Stimulated activated CD8-positive, alpha-beta memory T cell treated with anti-CD3 and anti-CD28 coated beads, Interleukin-12 subunit alpha, Interleukin-12 subunit beta, amount 100 ng/mL, for 24 hours (primary cell): ENCODE measurements at regions not wholly inside any gene's neighbourhood (a gene's known extent, or its start where the extent isn't known, plus 50 kb on each side); places are given as distances from the start of the nearest gene placed in this dataset.

Experiments used
- DNase-seq: peaks from one replicate; pipeline ENCODE4 v3.0.0-alpha.2; 2020; ENCODE audit errors: extremely low read depth

DNA sequence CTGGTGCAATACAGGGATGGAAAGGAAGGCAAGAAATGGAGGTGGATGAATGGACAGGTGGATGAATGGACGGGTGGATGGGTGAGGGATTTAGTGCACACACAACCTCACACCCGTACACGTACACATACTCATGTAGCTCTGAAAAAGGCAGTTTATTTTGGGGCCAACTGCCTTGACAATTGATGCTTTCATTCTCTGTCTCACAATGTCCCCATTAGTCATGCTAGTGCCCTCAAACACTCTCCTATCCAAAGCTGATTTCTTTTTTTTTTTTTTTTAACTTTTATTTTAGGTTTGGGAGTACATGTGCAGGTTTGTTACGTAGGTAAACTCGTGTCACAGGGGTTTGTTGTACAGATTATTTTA lies 495.0 kb downstream of the DMAC1 start:
- DNase-seq, result no peak

DNA sequence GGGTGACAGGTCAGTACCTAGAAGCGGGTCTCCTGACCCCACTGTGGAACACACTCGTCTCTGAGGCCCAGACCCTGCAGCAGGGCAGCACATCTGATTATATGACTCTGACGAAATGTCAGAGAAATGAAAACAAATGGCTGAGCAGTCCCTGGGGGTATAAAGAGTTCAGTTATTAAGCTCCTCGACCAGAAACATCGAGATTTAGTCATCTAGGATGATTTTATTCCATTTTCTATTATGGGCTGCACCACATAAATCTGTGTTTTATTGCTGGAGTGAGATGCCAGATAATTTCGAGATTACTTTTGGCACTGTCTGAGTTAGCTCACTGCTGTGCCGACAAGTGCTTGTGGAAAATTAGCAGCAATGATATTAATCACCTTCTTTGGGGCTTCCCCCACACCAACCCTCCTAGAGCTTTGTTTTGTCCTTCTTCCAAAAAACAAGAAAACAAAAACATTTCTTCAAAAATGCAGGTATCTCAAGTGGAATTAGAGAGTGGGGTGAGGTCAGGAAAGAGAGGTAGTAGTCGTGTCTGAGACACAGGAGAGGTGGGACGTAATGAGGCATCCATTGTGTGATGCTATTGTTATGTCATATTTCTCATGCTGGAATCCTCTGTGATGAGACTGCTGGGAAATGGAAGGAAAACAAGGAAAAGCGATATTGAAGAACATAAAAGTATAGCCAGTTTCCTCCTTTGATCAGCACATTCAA lies 495.5 kb downstream of the DMAC1 start:
- DNase-seq, result no peak

DNA sequence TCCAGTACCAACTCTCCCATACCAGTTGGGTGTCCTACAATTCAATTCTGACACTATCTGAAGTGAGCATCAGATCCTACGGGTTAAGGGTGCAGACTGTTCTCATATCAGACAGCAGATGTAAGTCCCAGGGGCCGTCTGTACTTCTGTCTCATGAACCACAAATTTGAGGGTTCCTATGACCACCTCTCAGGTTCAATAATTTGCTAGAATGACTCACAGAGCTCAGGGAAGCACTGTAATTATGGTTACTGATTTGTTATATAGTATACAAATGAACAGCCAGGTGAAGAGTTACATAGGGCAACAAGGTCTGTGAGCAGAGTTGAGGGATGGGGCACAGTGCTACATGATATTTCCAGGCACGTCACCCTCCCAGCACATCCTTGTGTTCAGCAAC lies 499.1 kb downstream of the DMAC1 start:
- DNase-seq, result no peak

DNA sequence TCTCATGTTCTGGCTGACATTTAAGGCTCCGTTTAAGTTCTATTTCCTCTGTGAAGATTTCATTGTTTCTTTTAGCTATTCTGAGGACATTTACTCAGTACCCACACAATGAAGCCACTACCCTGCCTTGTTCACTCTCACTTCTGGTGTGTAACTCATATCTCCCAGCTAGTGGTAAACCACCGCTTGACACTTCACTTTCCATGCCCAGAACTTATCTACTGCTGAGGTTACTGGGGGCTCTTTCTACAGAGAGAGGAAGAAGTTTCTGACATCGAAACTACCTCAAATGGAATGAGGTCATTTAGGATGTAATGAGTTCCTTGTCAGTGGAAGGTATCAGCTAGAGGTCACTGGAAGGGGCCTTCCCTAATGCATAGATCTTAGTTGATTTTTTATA lies 501.5 kb downstream of the DMAC1 start:
- peak; percentile 8 for DNase-seq

DNA sequence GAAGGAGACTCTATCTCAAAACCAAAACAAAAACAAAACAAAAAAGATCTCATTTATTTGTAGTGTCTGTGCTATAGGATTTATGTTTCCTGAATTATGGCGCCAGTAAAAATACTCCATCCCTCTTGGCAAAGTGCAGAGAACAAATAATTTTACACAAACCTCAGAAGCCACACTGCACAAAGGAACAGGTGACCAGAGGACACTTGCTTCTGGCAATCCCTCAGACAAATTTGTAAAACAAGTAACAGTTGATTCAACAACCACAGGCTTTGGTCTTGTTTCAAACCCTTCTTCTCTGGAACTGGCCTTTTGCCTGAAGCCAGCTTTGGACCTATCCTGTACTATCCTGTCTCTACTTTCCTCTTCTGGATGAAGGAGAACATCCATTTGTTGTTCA lies 502.1 kb downstream of the DMAC1 start:
- DNase-seq, result no peak

DNA sequence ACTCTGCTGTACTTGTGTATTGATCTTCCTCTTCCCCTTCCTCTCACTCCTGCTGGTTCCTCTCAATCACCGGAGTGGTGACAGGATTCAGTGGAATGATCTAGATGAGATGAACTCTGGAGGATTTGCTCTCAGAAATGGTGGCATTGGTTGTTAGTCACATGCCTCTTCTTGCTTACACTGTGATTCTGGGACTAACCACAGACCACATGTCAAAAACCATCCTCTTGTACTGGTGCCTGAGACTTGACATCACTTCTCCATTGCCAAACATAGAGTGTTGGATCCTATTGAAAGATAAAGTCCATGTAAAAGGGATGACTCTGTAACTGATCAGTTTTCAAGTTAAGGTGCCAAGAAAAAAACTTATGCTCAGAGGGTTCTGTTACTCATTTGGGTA lies 506.5 kb downstream of the DMAC1 start:
- no peak for DNase-seq

DNA sequence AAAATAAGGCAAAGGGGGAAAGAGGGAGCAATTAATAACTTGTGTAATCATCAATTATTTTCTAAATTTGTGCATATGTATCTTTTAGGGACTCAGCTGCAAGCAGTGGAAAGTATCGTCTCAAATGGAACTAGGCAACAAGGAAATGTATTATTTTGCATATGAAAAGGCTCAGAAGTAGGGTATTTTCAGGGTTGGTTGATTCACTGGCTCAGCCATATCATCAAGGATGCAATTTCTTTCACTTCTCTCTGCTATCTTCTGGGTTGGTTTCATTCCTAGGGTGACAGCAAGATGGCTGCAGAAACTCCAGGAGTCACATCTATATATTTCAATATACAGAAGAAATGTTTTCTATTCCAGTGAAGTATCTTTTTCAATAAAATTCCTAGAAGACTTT lies 509.8 kb downstream of the DMAC1 start:
- DNase-seq, result no peak

DNA sequence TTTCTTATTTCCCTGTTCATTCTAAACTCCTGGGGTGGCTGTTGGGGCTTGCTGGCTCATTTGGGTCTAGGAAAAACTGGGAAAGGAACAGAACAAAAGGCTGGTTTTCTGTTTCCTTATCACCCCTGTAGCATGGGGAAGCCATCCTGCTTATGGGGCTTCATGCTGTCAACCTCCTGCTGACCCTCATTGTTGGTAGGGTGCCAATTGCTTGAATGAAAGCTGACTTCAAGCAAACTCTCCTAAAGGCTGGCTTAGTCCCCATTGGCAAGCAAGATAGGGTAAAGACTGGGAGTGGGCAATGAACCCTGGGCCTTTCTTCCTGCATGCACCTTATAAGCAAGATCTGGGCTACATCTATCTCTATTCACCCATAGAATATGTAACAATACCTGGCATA lies 511.6 kb downstream of the DMAC1 start:
- DNase-seq, result no peak

DNA sequence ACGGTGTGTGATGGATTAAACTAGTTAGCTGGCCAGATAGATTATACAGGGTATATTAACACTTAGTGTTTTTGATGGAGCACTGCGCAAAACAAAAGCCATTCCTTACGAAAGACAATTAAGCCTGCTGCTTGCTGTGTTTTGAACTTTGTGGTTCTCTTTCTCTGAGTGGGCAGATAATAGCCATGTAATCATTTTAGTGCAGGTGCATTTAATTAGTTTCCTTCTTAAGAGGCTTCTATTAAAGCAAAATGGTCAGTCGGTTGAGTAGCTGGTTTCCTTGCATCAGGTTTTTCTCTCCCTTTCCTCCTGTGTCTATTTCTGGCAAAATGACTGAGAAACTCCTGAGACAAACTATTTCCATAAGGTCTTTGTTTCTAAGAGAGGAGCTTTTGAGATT lies 512.5 kb downstream of the DMAC1 start:
- DNase-seq, result no peak

DNA sequence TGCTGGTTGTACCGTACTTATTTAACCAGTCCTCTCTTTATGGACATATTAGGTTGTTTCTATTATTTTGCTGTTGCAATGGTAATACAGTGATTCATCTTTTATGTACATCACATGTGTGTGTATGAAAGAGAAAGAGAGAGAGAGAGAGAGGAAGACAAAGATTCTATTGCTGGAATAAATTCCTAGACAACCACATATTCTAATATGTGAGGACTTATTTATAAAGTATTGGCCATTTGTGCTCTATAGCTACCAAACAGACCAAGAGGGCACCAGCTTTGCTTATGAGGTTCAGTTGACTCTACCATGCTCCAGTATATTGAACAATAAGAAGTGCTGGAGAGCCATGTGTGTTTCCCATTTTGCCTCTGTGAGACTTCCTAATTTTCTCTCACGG lies 513.5 kb downstream of the DMAC1 start:
- no peak for DNase-seq

DNA sequence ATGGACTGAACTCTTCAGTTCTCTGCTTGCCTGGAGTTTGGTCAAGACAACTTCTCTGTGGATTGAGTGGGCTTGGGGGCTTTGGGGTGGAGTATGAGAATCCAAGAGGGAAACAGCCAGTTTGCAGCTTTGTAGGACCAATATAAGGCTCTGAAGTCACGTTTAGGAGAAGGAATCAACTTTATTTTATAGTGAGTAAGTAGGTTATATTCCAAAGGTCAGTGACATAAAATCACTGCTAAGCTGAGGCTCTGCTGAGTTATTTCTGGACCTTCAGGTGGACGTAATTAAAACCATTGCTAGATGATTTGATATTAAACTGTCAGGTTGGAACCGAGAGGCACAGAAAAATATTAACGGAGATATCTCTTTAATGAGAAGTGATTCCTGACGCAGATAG lies 514.4 kb downstream of the DMAC1 start:
- DNase-seq, result no peak

DNA sequence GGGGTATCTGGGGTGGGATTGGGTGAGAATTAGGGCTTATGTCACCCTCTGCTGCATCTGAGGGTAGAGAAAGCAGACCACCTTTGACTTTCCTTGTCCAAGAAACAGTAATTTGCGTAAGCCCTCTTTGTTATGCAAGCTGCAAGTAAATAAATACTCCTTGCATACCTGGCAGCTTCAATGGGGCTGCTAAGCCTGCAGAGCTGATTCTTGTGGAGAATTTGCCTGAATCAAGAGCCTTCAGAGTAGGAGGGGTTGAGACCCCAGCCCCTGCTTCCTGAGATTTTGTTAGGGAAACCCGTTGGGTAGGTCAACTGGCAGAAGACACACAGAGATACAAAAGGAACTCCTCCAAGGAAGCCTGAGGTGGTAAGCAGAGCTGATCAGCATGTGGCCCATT lies 515.1 kb downstream of the DMAC1 start:
- no peak for DNase-seq

DNA sequence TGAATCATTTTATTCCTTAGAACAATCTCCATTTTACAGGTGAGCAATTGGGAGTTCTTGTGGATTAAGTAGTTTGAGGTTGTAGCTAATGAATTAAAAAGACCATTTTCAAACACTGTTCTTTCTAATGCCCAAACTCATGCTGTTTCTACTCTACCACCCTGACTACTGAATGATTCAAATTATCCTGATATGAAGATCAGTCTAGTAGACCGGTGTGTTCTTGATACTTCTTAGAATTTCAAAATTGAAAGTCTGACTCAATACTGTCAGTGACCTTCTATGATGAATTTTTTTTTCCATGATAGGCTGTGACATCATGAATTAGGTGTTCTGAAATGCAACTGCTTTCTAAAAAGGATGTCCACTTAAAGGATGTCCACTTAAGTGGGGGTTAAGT lies 515.5 kb downstream of the DMAC1 start:
- no peak for DNase-seq

DNA sequence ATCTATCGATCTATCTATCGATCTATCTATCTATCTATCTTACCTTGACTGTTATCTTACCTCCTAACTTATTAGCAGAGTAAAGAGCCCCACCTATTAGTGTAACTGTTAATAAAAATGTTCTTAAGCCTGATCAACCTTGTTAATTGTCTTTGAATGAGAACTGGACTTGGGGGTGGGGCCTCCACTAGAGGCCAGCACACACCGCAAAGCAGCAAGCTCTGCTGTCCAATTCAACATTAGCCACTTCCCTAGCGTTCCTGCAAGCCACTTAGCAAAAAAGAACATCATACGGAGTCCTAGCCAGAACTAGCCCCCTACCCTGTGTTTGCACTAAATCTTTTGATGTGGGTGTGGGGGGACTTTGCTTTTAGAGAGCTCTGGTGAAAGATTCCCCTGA lies 515.8 kb downstream of the KDM4C start:
- DNase-seq, result no peak

DNA sequence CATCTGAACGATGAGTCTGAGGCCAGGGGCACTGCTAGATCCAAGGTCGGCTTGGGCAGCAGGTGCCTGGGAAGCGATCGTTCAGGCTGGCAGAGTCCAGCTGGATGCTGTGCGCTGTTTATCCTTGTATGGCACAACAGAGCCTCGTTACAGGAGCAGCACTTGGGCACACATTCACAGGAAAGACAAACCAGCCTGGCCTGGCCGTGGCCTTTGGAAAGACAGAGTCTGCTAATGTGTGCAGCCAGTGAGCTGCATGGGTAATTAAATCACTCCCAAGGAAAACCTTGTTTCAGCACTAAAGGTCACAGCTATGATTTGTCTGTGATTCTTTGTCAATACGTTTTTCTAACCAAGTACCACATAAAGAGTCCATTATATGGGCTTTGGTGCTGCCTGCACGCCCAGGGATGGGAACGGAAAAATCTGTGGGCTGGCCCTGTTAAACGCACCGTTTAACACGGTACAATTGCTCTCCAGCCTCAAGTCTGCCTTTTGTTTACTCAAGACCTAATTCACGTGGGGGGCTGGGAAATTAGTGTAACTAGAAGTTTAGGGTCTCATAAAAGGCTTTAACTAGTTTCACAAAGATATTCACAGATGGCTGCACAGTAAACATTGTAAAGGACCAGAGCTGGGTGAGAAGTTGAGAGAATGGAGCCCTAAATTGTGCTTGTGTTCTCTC lies 509.3 kb downstream of the KDM4C start:
- DNase-seq, result no peak

DNA sequence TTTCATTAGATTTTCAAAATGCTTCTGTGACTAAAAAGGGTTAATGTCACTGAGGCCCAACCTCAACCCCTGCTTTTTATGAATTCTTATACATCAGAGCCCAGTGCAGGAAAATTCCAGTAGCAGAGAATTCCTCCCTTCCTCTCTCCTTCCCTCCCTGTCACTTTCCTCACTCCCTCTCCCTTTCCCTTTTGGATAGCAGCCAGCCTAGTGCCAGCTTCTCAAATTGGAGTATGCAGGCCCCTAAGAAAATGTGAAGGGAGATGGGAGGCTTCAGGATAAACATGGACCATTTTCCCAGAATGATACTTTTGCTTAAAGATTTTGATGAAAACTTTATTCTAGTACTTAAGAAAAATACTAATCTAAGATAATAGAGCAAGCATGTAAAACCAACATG lies 507.4 kb downstream of the KDM4C start:
- DNase-seq, result no peak

DNA sequence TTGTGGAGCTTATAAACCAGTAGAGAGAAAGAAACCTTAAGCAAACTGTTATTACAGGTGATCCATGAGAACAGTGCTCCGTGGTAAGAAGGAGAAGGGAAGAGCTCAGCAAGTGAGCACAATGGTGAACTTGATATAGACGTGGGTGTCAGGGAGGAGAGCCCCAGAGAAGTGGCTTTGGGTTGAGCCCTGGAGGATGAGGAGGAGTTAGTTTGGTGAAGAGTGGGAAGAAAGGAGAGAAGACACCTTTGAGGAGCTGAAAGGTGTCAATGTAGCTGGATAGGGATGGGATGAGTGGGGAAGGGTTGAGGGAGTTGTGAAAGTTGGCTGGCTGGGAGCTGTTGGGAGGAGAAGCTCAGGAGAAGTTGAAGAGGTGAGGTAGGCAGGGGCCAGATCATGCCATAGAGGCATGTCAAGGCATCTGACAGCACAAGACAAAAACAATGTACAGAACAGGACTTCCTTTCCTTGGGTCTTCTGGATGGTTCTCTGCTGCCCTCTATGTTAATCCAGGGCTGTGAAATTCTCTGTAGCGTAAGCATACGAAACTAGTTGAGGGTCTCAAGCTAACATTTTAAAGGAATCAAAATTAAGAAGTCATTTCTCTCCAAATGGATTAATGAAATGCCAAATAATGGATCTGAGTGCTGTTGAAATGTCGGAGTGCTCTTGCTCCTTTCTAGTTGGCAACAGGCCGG lies 501.9 kb downstream of the KDM4C start:
- no peak for DNase-seq

DNA sequence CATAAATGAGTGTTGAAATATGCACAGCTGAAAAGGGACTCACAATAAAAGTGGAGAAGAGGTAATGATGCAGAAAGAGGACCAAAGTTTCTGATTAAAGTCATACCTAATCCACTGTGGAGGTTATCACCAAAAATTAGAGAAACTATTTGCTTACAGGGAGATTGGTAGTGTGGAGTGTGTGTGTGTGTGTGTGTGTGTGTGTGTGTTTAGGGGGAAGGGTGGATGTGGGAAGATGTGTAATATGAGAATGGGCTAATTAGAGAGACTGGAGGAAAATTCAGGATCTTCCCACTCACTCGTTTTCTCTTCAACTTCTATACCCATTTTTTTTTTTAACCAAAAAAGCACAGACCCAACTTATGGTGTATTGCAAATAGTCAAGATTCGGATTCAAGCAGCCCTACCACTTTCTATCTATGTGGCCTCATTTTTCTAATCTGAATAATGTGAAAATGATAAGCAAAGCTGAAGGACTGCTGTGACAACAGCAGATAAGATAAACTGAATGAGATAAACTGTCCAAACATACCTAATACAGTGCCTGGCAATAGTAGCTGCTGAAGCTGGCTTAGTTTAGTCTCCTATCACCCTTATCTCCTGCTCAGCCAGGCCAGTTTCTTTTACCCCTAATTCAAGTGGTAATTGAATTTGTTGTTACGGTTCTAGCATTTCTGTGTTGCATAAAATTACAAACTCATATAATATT lies 501.1 kb downstream of the KDM4C start:
- no peak for DNase-seq

DNA sequence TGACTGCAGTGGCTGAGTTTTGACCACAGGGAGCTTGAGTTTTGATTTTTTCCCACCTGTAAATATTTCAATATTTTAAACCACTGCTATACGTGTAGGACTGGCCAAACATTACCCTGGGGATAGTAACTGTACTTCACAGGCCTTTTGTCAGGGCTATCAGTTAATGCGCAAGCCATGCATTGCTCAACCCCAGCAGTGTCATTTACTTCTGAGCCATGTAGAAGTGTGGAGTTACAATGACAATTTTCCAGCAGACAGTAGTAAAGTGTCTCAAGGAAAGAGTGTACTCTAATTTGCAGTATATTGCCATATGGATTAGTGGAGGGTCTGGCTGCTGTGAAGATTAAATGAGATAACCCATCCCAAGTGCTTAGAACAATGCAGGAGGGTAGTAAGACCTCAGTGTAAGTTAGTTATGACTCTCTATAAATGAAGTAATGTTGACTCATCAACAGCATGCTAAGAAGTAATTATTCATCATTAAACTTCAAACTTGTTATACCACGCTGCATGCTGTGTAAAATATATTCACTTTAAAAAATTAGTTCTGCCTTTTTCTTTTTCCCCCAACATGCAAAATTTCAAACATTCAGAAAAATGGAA lies 489.2 kb downstream of the KDM4C start:
- DNase-seq, result no peak

DNA sequence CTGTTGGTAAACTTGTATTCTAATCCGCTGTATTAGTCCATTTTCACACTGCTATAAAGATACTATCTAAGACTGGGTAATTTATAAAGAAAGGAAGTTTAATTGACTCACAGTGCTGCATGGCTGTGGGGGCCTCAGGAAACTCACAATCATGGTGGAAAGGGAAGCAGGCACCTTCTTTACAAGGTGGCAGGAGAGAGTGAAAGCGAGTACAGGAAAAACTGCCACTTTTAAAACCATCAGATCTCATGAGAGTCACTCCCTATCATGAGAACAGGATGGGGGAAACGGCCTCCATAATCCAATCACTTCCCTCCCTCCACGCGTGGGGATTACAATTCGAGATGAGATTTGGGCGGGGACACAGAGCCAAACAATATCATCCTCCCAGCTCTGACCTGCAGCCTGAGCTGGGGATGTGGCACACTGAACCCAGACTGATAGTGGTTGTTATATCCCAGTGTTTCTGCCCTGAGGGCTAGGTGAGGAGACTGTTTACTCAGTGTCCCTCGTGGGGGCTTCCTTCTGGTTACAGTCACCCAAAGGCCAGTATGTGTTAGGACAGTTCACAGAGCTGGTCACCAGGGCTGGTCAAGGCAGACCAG lies 488.3 kb downstream of the KDM4C start:
- no peak for DNase-seq

DNA sequence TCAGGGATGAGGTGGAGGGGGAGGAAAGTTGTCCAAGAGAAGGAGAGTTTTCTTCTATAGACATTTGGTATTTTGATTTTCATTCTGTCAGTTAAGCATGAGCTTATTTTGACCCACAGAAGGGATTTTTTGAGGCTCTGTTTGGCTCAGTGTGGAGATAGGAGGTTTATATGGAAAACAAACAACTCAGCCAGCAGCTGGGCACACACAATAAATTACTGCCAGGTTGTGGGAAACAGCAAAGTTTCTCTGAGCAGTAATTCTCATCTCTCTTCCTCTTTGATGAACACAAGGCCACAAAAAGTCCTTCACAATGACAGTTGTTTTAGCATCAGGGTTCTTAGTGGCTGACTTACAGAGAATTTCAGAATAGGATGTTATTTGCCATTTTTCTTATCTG lies 486.1 kb downstream of the KDM4C start:
- DNase-seq, result no peak

DNA sequence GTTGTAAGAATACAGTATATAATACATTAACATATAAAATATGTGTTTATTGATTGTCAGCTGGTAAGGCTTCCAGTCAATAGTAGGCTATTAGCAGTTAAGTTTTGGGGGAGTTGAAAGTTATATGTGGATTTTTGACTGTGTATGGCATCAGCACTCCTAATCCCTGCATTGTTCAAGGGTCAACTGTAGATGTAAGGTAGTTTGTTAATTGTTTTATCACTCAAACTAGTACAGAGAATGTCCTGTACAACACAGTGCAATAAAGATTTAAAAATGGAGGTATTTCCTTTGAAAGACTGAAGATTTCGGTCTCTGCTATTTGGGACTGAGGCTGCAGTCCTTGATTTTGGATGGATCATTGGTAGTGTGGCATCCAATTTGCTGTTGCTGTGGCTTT lies 484.4 kb downstream of the KDM4C start:
- DNase-seq, result no peak
